Superior temporal gyrus (tissue), 1 donor: ENCODE measurements at regions not wholly inside any gene's neighbourhood (a gene's known extent, or its start where the extent isn't known, plus 50 kb on each side); places are given as distances from the start of the nearest gene placed in this dataset.
"Not testable (repeated sequence)": the region's sequence is repeated elsewhere in the genome, so short reads cannot be mapped to it uniquely, and the experiment has no call there.

Experiments used
- DNase-seq: peaks from one replicate; pipeline ENCODE4 v3.0.0-alpha.2; 2016; ENCODE audit errors: extremely low spot score

GRCh38 chr14:87632796-87633195, 360.2 kb downstream of the GALC start:
- no peak for DNase-seq

GRCh38 chr14:87630846-87631245, 362.1 kb downstream of the GALC start:
- DNase-seq: no peak

- no peak for DNase-seq
Measured at GRCh38 chr14:87629788-87630187, 363.2 kb downstream of the GALC start.

GRCh38 chr14:87628780-87629179, 364.2 kb downstream of the GALC start:
- DNase-seq: no peak

GRCh38 chr14:87628129-87628528, 364.9 kb downstream of the GALC start:
- peak; percentile 75 for DNase-seq

GRCh38 chr14:87626266-87626665, 366.7 kb downstream of the GALC start:
- no peak for DNase-seq

- no peak for DNase-seq
Measured at GRCh38 chr14:87623616-87624015, 369.4 kb downstream of the GALC start.

- DNase-seq: no peak
Measured at GRCh38 chr14:87617079-87617478, 375.9 kb downstream of the GALC start.

GRCh38 chr14:87615822-87616679, 376.9 kb downstream of the GALC start:
- DNase-seq: peak; percentile 80

GRCh38 chr14:87615047-87615446, 377.9 kb downstream of the GALC start:
- DNase-seq: no peak

GRCh38 chr14:87613881-87614280, 379.1 kb downstream of the GALC start:
- DNase-seq: no peak

GRCh38 chr14:87607056-87607455, 385.9 kb downstream of the GALC start:
- DNase-seq: not testable (repeated sequence)

GRCh38 chr14:87601036-87601435, 391.9 kb downstream of the GALC start:
- DNase-seq: no peak

- DNase-seq: no peak
Measured at GRCh38 chr14:87600240-87600639, 392.7 kb downstream of the GALC start.

- no peak for DNase-seq
Measured at GRCh38 chr14:87581298-87581697, 411.7 kb downstream of the GALC start.

- no peak for DNase-seq
Measured at GRCh38 chr14:87579036-87579435, 413.9 kb downstream of the GALC start.

- no peak for DNase-seq
Measured at GRCh38 chr14:87575378-87575777, 417.6 kb downstream of the GALC start.

GRCh38 chr14:87573591-87573990, 419.4 kb downstream of the GALC start:
- no peak for DNase-seq

- DNase-seq: peak; percentile 30
Measured at GRCh38 chr14:87567618-87568295, 425.2 kb downstream of the GALC start.

GRCh38 chr14:87566991-87567390, 426.0 kb downstream of the GALC start:
- no peak for DNase-seq

GRCh38 chr14:87547536-87547935, 445.4 kb downstream of the GALC start:
- no peak for DNase-seq

- no peak for DNase-seq
Measured at GRCh38 chr14:87542288-87542687, 450.7 kb downstream of the GALC start.

GRCh38 chr14:87540339-87540738, 452.6 kb downstream of the GALC start:
- no peak for DNase-seq
